ENCODE measurements at regions not wholly inside any gene's neighbourhood (a gene's known extent, or its start where the extent isn't known, plus 50 kb on each side); places are given as distances from the start of the nearest gene placed in this dataset.

GRCh38 chr2:11904941-11905340, 158.5 kb downstream of the LPIN1 start:
- H2AFZ ChIP-seq (ENCODE audit: low read depth, low read length), result no peak overlapping the region
- TF ChIP-seq MYC (IDR thresholded peaks at IDR 0.05; ENCODE audit: low read depth, low read length), result no peak
- no peak for TF ChIP-seq JUN (IDR thresholded peaks at IDR 0.05; ENCODE audit: borderline replicate concordance, insufficient read depth, insufficient read length, low read depth)
- no peak for TF ChIP-seq CTCF (IDR thresholded peaks at IDR 0.05; ENCODE audit: extremely low read depth in 1 of 2, insufficient read depth in 1 of 2, low read depth in 1 of 2, low read length in 2 of 2)
- TF ChIP-seq GATA2 (IDR thresholded peaks at IDR 0.05; ENCODE audit: insufficient read depth, insufficient read length, low read depth, low read length), result no peak
- no peak for TF ChIP-seq POLR2AphosphoS5 (IDR thresholded peaks at IDR 0.05; ENCODE audit: insufficient read depth, low read depth, low read length)
- no peak for TF ChIP-seq FOS (IDR thresholded peaks at IDR 0.05; ENCODE audit: borderline replicate concordance, insufficient read depth, low read length)
- no peak for TF ChIP-seq MAX (IDR thresholded peaks at IDR 0.05; ENCODE audit: insufficient read depth, insufficient read length)
- no peak for TF ChIP-seq POLR2A (IDR thresholded peaks at IDR 0.05; ENCODE audit: low read depth, low read length)
- no peak for TF ChIP-seq EZH2 (IDR thresholded peaks at IDR 0.05; ENCODE audit: borderline replicate concordance, low read depth, low read length, severe bottlenecking)
- CTCF ChIA-PET, result interaction anchor here (0.9 to 1.6 kb wide), 4 partner anchors 14 to 150 kb away, joined by 3 to 5 read pairs (median 3); no protein-coding TSS in a partner anchor

More at GRCh38 chr2:11904941-11905340, 158.5 kb downstream of the LPIN1 start:
- POLR2A ChIA-PET, result no interaction called here
- no peak overlapping the region for H3K4me3 ChIP-seq (replicated peaks in 1 of 3; ENCODE audit: insufficient read depth in 1 of 3, low read depth in 1 of 3, low read length in 3 of 3)
- no peaks in the 10 kb centered on the region for H3K27me3 ChIP-seq (ENCODE audit: control insufficient read depth in 2 of 2, insufficient read depth in 2 of 2, low read length in 2 of 2)
- H3K79me2 ChIP-seq (ENCODE audit: control insufficient read depth, insufficient read depth, low read length), result no peaks in the 10 kb centered on the region
- dilution Hi-C loops (cut with MboI; ENCODE audit: extremely low pct_ligation_motif_present, low sequenced_read_pairs) (no loop called here), intact Hi-C loops (cut with micrococcal nuclease) (no loop called here)
- no peaks in the 10 kb centered on the region for H3K9me3 ChIP-seq (replicated peaks; ENCODE audit: control insufficient read depth, insufficient read depth, low read length)
- no peaks in the 10 kb centered on the region for H3K9me1 ChIP-seq (replicated peaks; ENCODE audit: control insufficient read depth, extremely low read depth, insufficient read depth, low read length)
- FAIRE-seq (no peak), DNase-seq (ENCODE audit: low read depth, low spot score) (no peak)
- H3K36me3 ChIP-seq (ENCODE audit: control insufficient read depth in 2 of 2, extremely low read depth in 1 of 2, insufficient read depth in 2 of 2, low read length in 2 of 2), result no peaks in the 10 kb centered on the region
- no TSS peak for BruUV-seq (replicated peaks)
- no peak overlapping the region for H3K4me2 ChIP-seq (ENCODE audit: insufficient read depth, low read length)
- no peak overlapping the region for H3K9ac ChIP-seq (replicated peaks; ENCODE audit: extremely low read depth, insufficient read depth, low read length)
- no peaks in the 10 kb centered on the region for H4K20me1 ChIP-seq (replicated peaks; ENCODE audit: control insufficient read depth, extremely low read depth, insufficient read depth, low read length)
- H3K27ac ChIP-seq (ENCODE audit: insufficient read depth, low read depth, low read length), result no peak overlapping the region
- H3K4me1 ChIP-seq (ENCODE audit: control insufficient read depth, extremely low read depth, insufficient read depth, low read length), result no peaks in the 10 kb centered on the region

Data from endothelial cell of umbilical vein (primary cell).